ENCODE measurements at regions not wholly inside any gene's neighbourhood (a gene's known extent, or its start where the extent isn't known, plus 50 kb on each side); places are given as distances from the start of the nearest gene placed in this dataset.

DNA sequence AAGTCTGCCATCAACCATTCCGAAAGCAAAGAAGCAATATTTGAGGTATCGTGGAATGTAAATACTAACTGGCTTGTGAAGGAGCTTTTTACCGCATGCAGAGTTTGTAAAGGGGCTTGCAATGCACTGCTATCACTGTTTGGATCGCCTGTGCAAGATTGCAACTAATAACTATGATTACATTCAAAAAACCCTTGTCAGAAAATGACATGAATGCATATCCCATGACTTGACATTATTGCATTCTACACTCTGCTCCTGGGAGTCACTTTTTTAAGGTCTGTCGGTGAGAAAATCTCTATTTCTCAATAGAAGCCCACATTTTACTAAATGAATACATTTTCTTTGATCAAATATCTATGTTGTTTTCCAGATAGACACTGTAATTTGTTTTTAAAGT, 335.4 kb upstream of the SPTLC3 start:
- H3K36me3 ChIP-seq (ENCODE audit: control insufficient read depth in 2 of 4, insufficient read depth in 4 of 4, low read length in 3 of 4) = no peaks in the 10 kb centered on the region
- no peak overlapping the region for H3K4ac ChIP-seq (replicated peaks; ENCODE audit: insufficient read length, low read depth, low read length)
- no peaks in the 10 kb centered on the region for H3K9me3 ChIP-seq (ENCODE audit: insufficient read depth in 2 of 2, low read depth in 1 of 2, low read length in 1 of 2)
- H2BK120ac ChIP-seq (replicated peaks; ENCODE audit: low read depth, low read length) = no peak overlapping the region
- no peak overlapping the region for H2BK12ac ChIP-seq (ENCODE audit: low read depth, low read length)
- H3K27me3 ChIP-seq (replicated peaks in 1 of 4; ENCODE audit: control insufficient read depth in 3 of 4, extremely low read depth in 1 of 4, insufficient read depth in 3 of 4, low read length in 3 of 4) = no peaks in the 10 kb centered on the region
- peaks cover 0 to 2% (median 0%) of the 10 kb centered on the region in 4 experiments; a peak in 1 of 7 replicates for H3K4me1 ChIP-seq (replicated peaks in 1 of 4; ENCODE audit: control insufficient read depth in 3 of 4, insufficient read depth in 4 of 4, low read length in 3 of 4)
- no peak overlapping the region for H3K27ac ChIP-seq (ENCODE audit: low read depth, low read length)
- no peak overlapping the region for H2BK20ac ChIP-seq (ENCODE audit: low read length)
- no peak overlapping the region for H3K18ac ChIP-seq (ENCODE audit: extremely low read depth, low read length)
- 91% methylated on average over 5 of the region's 5 CpGs; no CpG with 5 or more reads in 1 of the 2 experiments for WGBS, 2 experiments (ENCODE audit: extremely low coverage in 1 of 2, insufficient coverage in 1 of 2, insufficient read length in 1 of 2, insufficient replicate concordance in 2 of 2, low coverage in 1 of 2, low lambda C conversion rate in 2 of 2, missing lambda C conversion rate in 1 of 2)
- H3K4me3 ChIP-seq (ENCODE audit: extremely low read depth in 1 of 4, insufficient read depth in 2 of 4, low read depth in 3 of 4, low read length in 4 of 4) = no peak overlapping the region
- TF ChIP-seq GTF2F1 (IDR thresholded peaks at IDR 0.05; ENCODE audit: borderline replicate concordance, low read depth, low read length) (no peak), EGR1 (IDR thresholded peaks at IDR 0.05; ENCODE audit: borderline replicate concordance, low read depth, low read length) (no peak), ZNF274 (IDR thresholded peaks at IDR 0.05; ENCODE audit: borderline replicate concordance, extremely low read depth, low read length) (no peak), JUND (IDR thresholded peaks at IDR 0.05; ENCODE audit: low read length) (no peak), CHD1 (IDR thresholded peaks at IDR 0.05; ENCODE audit: low read depth, low read length) (no peak), KDM5A (IDR thresholded peaks at IDR 0.05; ENCODE audit: low read length) (no peak), NANOG (IDR thresholded peaks at IDR 0.05; ENCODE audit: insufficient read depth, low read depth, low read length, poor library complexity, severe bottlenecking) (no peak), SIN3A (conservative IDR thresholded peaks at IDR 0.05 in 1 of 2, IDR thresholded peaks at IDR 0.05 in 1 of 2; ENCODE audit: low read depth in 1 of 2, low read length in 2 of 2) (no peak)
- TF ChIP-seq, protein P1, sequence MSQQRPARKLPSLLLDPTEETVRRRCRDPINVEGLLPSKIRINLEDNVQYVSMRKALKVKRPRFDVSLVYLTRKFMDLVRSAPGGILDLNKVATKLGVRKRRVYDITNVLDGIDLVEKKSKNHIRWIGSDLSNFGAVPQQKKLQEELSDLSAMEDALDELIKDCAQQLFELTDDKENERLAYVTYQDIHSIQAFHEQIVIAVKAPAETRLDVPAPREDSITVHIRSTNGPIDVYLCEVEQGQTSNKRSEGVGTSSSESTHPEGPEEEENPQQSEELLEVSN (IDR thresholded peaks at IDR 0.05) = no peak
- H2AFZ ChIP-seq (ENCODE audit: low read length) = no peak overlapping the region
- DNase-seq (ENCODE audit: low read depth in 1 of 2, low spot score in 2 of 2) = no peak
- no peak overlapping the region for H4K8ac ChIP-seq (ENCODE audit: extremely low read depth, insufficient read depth, low read length)
- H3K9ac ChIP-seq (replicated peaks in 1 of 4; ENCODE audit: extremely low read depth in 1 of 4, low read depth in 3 of 4, low read length in 3 of 4) = no peak overlapping the region
- no peak overlapping the region for H3K4me2 ChIP-seq (ENCODE audit: insufficient read depth in 1 of 2, low read depth in 2 of 2, low read length in 2 of 2)
- H3K56ac ChIP-seq (replicated peaks; ENCODE audit: insufficient read length, low read depth, low read length) = no peak overlapping the region
- no peaks in the 10 kb centered on the region for H3K23me2 ChIP-seq (ENCODE audit: low read depth, low read length)
- no peak overlapping the region for H2BK15ac ChIP-seq (ENCODE audit: low read length)
- no peak overlapping the region for H4K91ac ChIP-seq (replicated peaks; ENCODE audit: insufficient read length, low read length)
- CTCF ChIA-PET (ENCODE audit: partially characterized antibody) = interaction anchor here (1.4 to 3.5 kb wide), 2 partner anchors 12 kb away, joined by 5 to 13 read pairs; no protein-coding TSS in a partner anchor
- no peak overlapping the region for H4K5ac ChIP-seq (ENCODE audit: insufficient read length, low read depth, low read length)
- H4K20me1 ChIP-seq (replicated peaks in 1 of 2; ENCODE audit: control insufficient read depth in 1 of 2, insufficient read depth in 2 of 2, low read length in 2 of 2) = no peaks in the 10 kb centered on the region
- FAIRE-seq = no peak
- H3K79me1 ChIP-seq (ENCODE audit: low read depth, low read length) = no peaks in the 10 kb centered on the region; the same call in 1 of the 2 replicates
- H2AK5ac ChIP-seq (ENCODE audit: low read depth, low read length) = no peak overlapping the region
- H3K23ac ChIP-seq (ENCODE audit: insufficient read length) = no peak overlapping the region
- H2BK5ac ChIP-seq (ENCODE audit: low read depth, low read length) = no peak overlapping the region
- POLR2A ChIA-PET (ENCODE audit: partially characterized antibody) = no interaction called here
- no peak overlapping the region for H3K14ac ChIP-seq (ENCODE audit: insufficient read length)
- no peaks in the 10 kb centered on the region for H3K79me2 ChIP-seq (ENCODE audit: control insufficient read depth in 1 of 2, insufficient read depth in 2 of 2, low read length in 2 of 2)

Data from H1 (cell line).